ENCODE measurements at regions not wholly inside any gene's neighbourhood (a gene's known extent, or its start where the extent isn't known, plus 50 kb on each side); places are given as distances from the start of the nearest gene placed in this dataset.
A peak's percentile ranks its signal among the peaks of the same experiment; 100 is the strongest.

DNA sequence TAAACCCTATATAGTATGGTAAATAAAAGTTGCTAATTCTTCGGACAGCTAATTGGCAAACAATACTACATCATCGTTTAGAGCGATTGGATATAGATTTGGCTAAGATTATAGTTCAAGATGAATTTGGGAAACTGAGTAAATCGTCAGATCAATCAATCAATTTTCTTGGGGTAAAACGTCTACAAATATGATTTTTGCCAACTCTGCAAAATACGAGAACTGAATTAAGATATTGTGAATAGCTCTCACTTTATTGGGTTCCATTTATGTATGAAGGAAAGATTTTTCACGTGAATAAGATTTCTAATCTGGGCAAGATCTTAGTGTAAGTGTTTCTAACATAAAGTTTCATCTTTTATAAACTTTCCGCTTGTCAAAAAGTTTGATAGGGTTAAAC is 132.9 kb upstream of the AGR3 start:
- ChIA-PET CTCF (no interaction called here), POLR2A (no interaction called here)
- peaks cover 0 to 13% (median 0%) of the 10 kb centered on the region in 5 donors for H3K36me3 Mint-ChIP-seq
- H3K4me3 ChIP-seq (ENCODE audit: low read length): no peak overlapping the region
- no peak for ATAC-seq
- H3K4me1 Mint-ChIP-seq: peaks cover 5 to 23% (median 11%) of the 10 kb centered on the region in 7 donors
- H3K27me3 ChIP-seq (ENCODE audit: control insufficient read depth in 2 of 2, insufficient read depth in 2 of 2, low read length in 2 of 2): no peaks in the 10 kb centered on the region
- H3K4me1 ChIP-seq (ENCODE audit: control insufficient read depth in 2 of 2, insufficient read depth in 2 of 2, low read length in 2 of 2): peaks cover 0 to 8% of the 10 kb centered on the region in 2 donors
- H3K27ac ChIP-seq (ENCODE audit: low read depth, low read length): no peak overlapping the region
- no peak for DNase-seq
- H3K9me3 Mint-ChIP-seq: no peaks in the 10 kb centered on the region
- H3K9me3 ChIP-seq (ENCODE audit: control insufficient read depth in 2 of 3, low read length in 3 of 3): no peaks in the 10 kb centered on the region
- intact Hi-C loops (cut with micrococcal nuclease): no loop called here
- H3K27ac Mint-ChIP-seq: no peak overlapping the region
- H3K4me3 Mint-ChIP-seq: no peak overlapping the region
- no peaks in the 10 kb centered on the region for H3K36me3 ChIP-seq (ENCODE audit: control insufficient read depth in 2 of 3, insufficient read depth in 3 of 3, low read length in 3 of 3)
- H3K27me3 Mint-ChIP-seq: no peaks in the 10 kb centered on the region

DNA sequence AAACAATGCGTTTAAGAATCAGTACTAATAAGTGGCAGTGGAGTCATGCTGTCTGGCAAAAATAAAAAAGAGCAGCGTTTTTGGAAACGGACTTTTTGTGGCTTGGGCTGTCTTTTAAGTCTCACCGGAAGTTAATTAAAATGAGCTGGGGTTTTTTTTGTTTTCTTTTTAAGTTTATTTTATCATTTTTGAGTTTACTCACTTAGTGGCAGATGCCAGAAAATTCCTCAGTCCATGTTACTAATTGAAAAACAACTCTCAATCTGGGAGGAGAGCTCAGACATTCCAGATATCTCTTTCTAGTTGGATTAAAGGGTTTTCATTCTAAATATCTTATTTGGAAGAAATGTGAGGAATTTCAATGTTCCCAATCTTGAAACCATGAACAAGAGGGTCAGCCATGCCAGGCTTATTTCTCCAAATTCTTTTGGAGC is 133.8 kb upstream of the AGR3 start:
- Mint-ChIP-seq H3K27ac (no peak overlapping the region), H3K4me1 (peaks cover 2 to 15% (median 4%) of the 10 kb centered on the region in 7 donors), H3K36me3 (peaks cover 0 to 19% (median 0%) of the 10 kb centered on the region in 5 donors), H3K9me3 (peaks cover 0 to 1% (median 0%) of the 10 kb centered on the region in 11 donors), H3K4me3 (no peak overlapping the region), H3K27me3 (peaks cover 0 to 5% (median 3%) of the 10 kb centered on the region in 5 donors)
- Histone ChIP-seq H3K27ac (ENCODE audit: low read depth, low read length) (no peak overlapping the region), H3K9me3 (ENCODE audit: control insufficient read depth in 2 of 3, low read length in 3 of 3) (no peaks in the 10 kb centered on the region), H3K36me3 (ENCODE audit: control insufficient read depth in 2 of 3, insufficient read depth in 3 of 3, low read length in 3 of 3) (no peaks in the 10 kb centered on the region), H3K4me1 (ENCODE audit: control insufficient read depth in 2 of 2, insufficient read depth in 2 of 2, low read length in 2 of 2) (peaks cover 0 to 2% of the 10 kb centered on the region in 2 donors), H3K4me3 (ENCODE audit: low read length) (no peak overlapping the region), H3K27me3 (ENCODE audit: control insufficient read depth in 2 of 2, insufficient read depth in 2 of 2, low read length in 2 of 2) (no peaks in the 10 kb centered on the region)
- intact Hi-C loops (cut with micrococcal nuclease): no loop called here
- ATAC-seq: no peak
- ChIA-PET POLR2A (no interaction called here), CTCF (no interaction called here)
- DNase-seq: no peak

DNA sequence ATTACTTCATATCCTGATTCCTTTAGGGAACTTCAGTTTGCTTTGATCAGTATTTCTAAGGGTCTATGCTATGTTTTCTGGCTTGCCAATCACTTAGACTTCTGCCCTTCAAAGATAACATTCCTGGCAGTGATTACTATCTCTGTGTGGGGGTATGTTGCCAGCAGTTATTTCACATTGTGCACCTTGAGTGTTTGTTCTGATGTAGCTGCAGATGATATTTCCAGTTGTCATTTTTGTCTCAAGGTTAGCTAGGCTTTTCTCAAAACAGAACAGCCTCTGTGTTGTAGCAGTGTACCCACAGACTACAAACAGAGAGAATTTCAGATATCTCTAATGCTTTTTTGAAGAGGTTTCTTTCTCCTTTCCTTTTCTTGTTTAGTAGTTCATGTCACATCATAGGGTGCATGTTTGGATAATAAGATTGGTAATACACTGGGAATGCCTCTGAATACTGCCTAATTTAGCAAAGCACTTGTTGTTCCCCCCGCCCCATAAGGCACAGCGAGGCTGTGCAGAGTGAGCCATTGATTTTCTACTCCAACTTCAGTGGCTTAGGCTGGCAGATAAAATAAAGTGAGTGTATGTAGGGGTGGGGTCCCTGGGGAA is 134.7 kb upstream of the AGR3 start:
- Mint-ChIP-seq H3K36me3 (peaks cover 0 to 19% (median 0%) of the 10 kb centered on the region in 5 donors), H3K27me3 (peaks cover 0 to 6% (median 3%) of the 10 kb centered on the region in 5 donors), H3K9me3 (peaks cover 0 to 1% (median 0%) of the 10 kb centered on the region in 11 donors), H3K4me1 (peaks cover 0 to 9% (median 0%) of the 10 kb centered on the region in 7 donors), H3K27ac (no peak overlapping the region), H3K4me3 (no peak overlapping the region)
- Histone ChIP-seq H3K27ac (ENCODE audit: low read depth, low read length) (no peak overlapping the region), H3K27me3 (ENCODE audit: control insufficient read depth in 2 of 2, insufficient read depth in 2 of 2, low read length in 2 of 2) (no peaks in the 10 kb centered on the region), H3K4me3 (ENCODE audit: low read length) (no peak overlapping the region), H3K9me3 (ENCODE audit: control insufficient read depth in 2 of 3, low read length in 3 of 3) (no peaks in the 10 kb centered on the region), H3K4me1 (ENCODE audit: control insufficient read depth in 2 of 2, insufficient read depth in 2 of 2, low read length in 2 of 2) (no peaks in the 10 kb centered on the region), H3K36me3 (ENCODE audit: control insufficient read depth in 2 of 3, insufficient read depth in 3 of 3, low read length in 3 of 3) (no peaks in the 10 kb centered on the region)
- ChIA-PET CTCF (no interaction called here), POLR2A (no interaction called here)
- DNase-seq (no peak), ATAC-seq (no peak)
- intact Hi-C loops (cut with micrococcal nuclease): no loop called here

DNA sequence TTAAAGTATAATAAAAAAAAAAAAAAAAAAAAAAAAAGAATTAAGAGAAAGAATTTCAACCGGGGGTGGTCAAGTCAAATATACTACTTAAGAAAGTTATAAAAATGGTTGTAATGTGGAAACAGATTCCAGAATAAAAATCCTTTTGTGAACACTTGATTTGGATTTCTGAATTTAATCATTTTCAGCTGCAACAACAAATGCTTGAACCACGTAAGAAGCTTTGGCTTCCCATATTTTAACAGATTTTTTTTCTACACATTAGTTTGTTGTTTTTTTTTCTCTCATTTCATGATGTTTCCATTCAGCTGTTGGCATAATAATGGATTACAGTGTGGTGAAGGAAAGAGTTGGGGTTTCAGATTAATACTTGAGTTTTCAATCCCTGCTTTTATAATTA is 137.3 kb upstream of the AGR3 start:
- Histone ChIP-seq H3K9me3 (ENCODE audit: control insufficient read depth in 2 of 3, low read length in 3 of 3) (no peaks in the 10 kb centered on the region), H3K27me3 (ENCODE audit: control insufficient read depth in 2 of 2, insufficient read depth in 2 of 2, low read length in 2 of 2) (no peaks in the 10 kb centered on the region), H3K4me1 (ENCODE audit: control insufficient read depth in 2 of 2, insufficient read depth in 2 of 2, low read length in 2 of 2) (no peaks in the 10 kb centered on the region), H3K27ac (ENCODE audit: low read depth, low read length) (no peak overlapping the region), H3K4me3 (ENCODE audit: low read length) (no peak overlapping the region), H3K36me3 (ENCODE audit: control insufficient read depth in 2 of 3, insufficient read depth in 3 of 3, low read length in 3 of 3) (no peaks in the 10 kb centered on the region)
- intact Hi-C loops (cut with micrococcal nuclease): no loop called here
- no peak overlapping the region for H3K4me3 Mint-ChIP-seq
- H3K36me3 Mint-ChIP-seq: peaks cover 0 to 16% (median 0%) of the 10 kb centered on the region in 5 donors
- peaks cover 0 to 2% (median 0%) of the 10 kb centered on the region in 11 donors for H3K9me3 Mint-ChIP-seq
- H3K27me3 Mint-ChIP-seq: peaks cover 4 to 7% (median 6%) of the 10 kb centered on the region in 5 donors
- H3K27ac Mint-ChIP-seq: no peak overlapping the region
- DNase-seq (no peak), ATAC-seq (no peak)
- ChIA-PET CTCF (interaction anchor here (0.7 kb wide), 1 partner anchor 53 kb away, joined by 4 read pairs; no protein-coding TSS in a partner anchor), POLR2A (no interaction called here)
- H3K4me1 Mint-ChIP-seq: peaks cover 0 to 11% (median 0%) of the 10 kb centered on the region in 7 donors

DNA sequence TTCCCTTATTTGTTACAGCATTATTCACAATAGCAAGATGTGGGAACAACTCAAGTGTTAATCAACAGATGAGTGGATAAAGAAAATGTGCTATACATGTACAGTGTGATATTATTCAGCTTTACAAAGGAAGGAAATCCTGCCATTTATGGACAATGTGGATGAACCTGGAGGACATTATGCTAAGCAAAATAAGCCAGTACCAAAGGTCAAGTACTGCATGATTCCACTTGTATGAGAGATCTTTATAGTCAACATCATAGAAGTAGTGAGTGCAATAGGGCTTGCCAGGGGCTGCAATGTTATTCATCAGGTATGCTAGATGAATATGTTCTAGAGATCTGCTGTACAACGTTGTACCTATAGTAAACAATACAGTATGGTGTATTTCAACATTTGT is 138.5 kb upstream of the AGR3 start:
- no peak overlapping the region for H3K4me3 Mint-ChIP-seq
- peaks cover 0 to 14% (median 0%) of the 10 kb centered on the region in 5 donors for H3K36me3 Mint-ChIP-seq
- no peak overlapping the region for H3K27ac ChIP-seq (ENCODE audit: low read depth, low read length)
- DNase-seq (no peak), ATAC-seq (no peak)
- intact Hi-C loops (cut with micrococcal nuclease): no loop called here
- no peaks in the 10 kb centered on the region for H3K9me3 ChIP-seq (ENCODE audit: control insufficient read depth in 2 of 3, low read length in 3 of 3)
- H3K27ac Mint-ChIP-seq: no peak overlapping the region
- H3K4me1 ChIP-seq (ENCODE audit: control insufficient read depth in 2 of 2, insufficient read depth in 2 of 2, low read length in 2 of 2): no peaks in the 10 kb centered on the region
- ChIA-PET CTCF (interaction anchor here (0.6 kb wide), 1 partner anchor 14 kb away, joined by 3 read pairs; no protein-coding TSS in a partner anchor), POLR2A (no interaction called here)
- no peak overlapping the region for H3K4me3 ChIP-seq (ENCODE audit: low read length)
- H3K27me3 ChIP-seq (ENCODE audit: control insufficient read depth in 2 of 2, insufficient read depth in 2 of 2, low read length in 2 of 2): no peaks in the 10 kb centered on the region
- peaks cover 0 to 2% (median 0%) of the 10 kb centered on the region in 11 donors for H3K9me3 Mint-ChIP-seq
- no peaks in the 10 kb centered on the region for H3K36me3 ChIP-seq (ENCODE audit: control insufficient read depth in 2 of 3, insufficient read depth in 3 of 3, low read length in 3 of 3)
- peaks cover 4 to 10% (median 6%) of the 10 kb centered on the region in 5 donors for H3K27me3 Mint-ChIP-seq
- peaks cover 0 to 11% (median 0%) of the 10 kb centered on the region in 7 donors for H3K4me1 Mint-ChIP-seq

DNA sequence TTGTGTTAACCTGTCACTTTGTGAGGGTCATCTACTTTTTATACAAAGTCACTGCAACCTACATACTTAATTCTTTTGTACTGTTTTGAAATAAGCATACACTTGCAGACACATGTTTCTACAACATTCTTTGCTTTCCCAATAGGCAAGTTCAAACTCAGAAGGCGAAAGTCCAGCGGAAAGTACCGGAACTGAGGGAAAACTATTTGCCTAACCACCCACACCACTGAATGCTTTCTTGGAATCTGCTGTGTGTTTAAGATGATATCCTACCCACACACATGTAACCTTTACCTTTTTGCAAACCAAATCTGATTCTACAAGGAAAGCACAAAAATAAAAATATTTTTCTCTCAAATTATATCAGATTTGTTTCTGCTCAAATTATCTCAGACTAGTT is 139.4 kb upstream of the AGR3 start:
- CTCF ChIA-PET: no interaction called here
- Mint-ChIP-seq H3K27me3 (peaks cover 4 to 10% (median 6%) of the 10 kb centered on the region in 5 donors), H3K27ac (no peak overlapping the region), H3K36me3 (peaks cover 0 to 12% (median 0%) of the 10 kb centered on the region in 5 donors), H3K4me1 (peaks cover 0 to 9% (median 0%) of the 10 kb centered on the region in 7 donors), H3K9me3 (peaks cover 0 to 2% (median 0%) of the 10 kb centered on the region in 11 donors), H3K4me3 (no peak overlapping the region)
- H3K4me3 ChIP-seq (ENCODE audit: low read length): no peak overlapping the region
- no peaks in the 10 kb centered on the region for H3K4me1 ChIP-seq (ENCODE audit: control insufficient read depth in 2 of 2, insufficient read depth in 2 of 2, low read length in 2 of 2)
- no peak for ATAC-seq
- no peaks in the 10 kb centered on the region for H3K36me3 ChIP-seq (ENCODE audit: control insufficient read depth in 2 of 3, insufficient read depth in 3 of 3, low read length in 3 of 3)
- intact Hi-C loops (cut with micrococcal nuclease): no loop called here
- DNase-seq: no peak
- H3K9me3 ChIP-seq (ENCODE audit: control insufficient read depth in 2 of 3, low read length in 3 of 3): no peaks in the 10 kb centered on the region
- no peaks in the 10 kb centered on the region for H3K27me3 ChIP-seq (ENCODE audit: control insufficient read depth in 2 of 2, insufficient read depth in 2 of 2, low read length in 2 of 2)
- no peak overlapping the region for H3K27ac ChIP-seq (ENCODE audit: low read depth, low read length)
- POLR2A ChIA-PET: no interaction called here

DNA sequence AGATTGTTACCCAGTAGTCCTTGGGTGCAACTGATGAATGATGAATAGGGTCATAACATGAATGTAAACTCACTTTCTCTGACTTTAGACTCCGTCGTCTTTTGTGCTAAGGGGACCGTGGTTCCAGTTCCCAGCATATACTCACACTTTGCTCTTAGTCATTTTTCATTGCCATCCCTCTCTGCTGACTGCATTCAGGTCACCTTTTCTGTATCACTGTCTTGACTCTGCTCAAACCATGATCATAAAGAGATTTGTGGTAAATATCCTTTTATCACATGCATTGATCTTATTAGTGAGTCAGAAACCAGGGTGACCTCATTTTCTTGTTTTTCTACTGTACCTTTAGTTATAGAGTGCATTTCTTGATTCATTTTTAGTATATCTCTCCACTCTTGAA is 141.1 kb upstream of the AGR3 start:
- Mint-ChIP-seq H3K27ac (peak overlapping the region in 1 of 9 donors; percentile 44), H3K9me3 (peaks cover 0 to 2% (median 0%) of the 10 kb centered on the region in 11 donors), H3K4me3 (no peak overlapping the region), H3K36me3 (peaks cover 0 to 15% (median 0%) of the 10 kb centered on the region in 5 donors), H3K4me1 (peaks cover 0 to 9% (median 0%) of the 10 kb centered on the region in 7 donors), H3K27me3 (peaks cover 4 to 17% (median 12%) of the 10 kb centered on the region in 5 donors)
- Histone ChIP-seq H3K27me3 (ENCODE audit: control insufficient read depth in 2 of 2, insufficient read depth in 2 of 2, low read length in 2 of 2) (no peaks in the 10 kb centered on the region), H3K4me1 (ENCODE audit: control insufficient read depth in 2 of 2, insufficient read depth in 2 of 2, low read length in 2 of 2) (no peaks in the 10 kb centered on the region), H3K4me3 (ENCODE audit: low read length) (no peak overlapping the region), H3K9me3 (ENCODE audit: control insufficient read depth in 2 of 3, low read length in 3 of 3) (no peaks in the 10 kb centered on the region), H3K36me3 (ENCODE audit: control insufficient read depth in 2 of 3, insufficient read depth in 3 of 3, low read length in 3 of 3) (no peaks in the 10 kb centered on the region), H3K27ac (ENCODE audit: low read depth, low read length) (no peak overlapping the region)
- POLR2A ChIA-PET: no interaction called here
- no peak for DNase-seq
- intact Hi-C loops (cut with micrococcal nuclease): no loop called here
- ATAC-seq: peak; percentile 14
- CTCF ChIA-PET: no interaction called here
